Right atrium auricular region (tissue), 2 donors: ENCODE measurements at regions not wholly inside any gene's neighbourhood (a gene's known extent, or its start where the extent isn't known, plus 50 kb on each side); places are given as distances from the start of the nearest gene placed in this dataset.

Source experiments
- DNase-seq: peaks from one replicate; pipeline ENCODE4 v3.0.0-alpha.2; 2019; ENCODE audit warnings: low spot score
- H3K27ac ChIP-seq, 2 donors: fragments of 200-600 bp; sonication (generic); 1 replicate in 1 of 2; 2 replicates in 1 of 2; pipeline ENCODE4 v1.5.1; 2016 to 2019
- H3K27me3 ChIP-seq, 2 donors: fragments of 200-600 bp; sonication (generic); one replicate each; pipeline versions ENCODE4 v1.5.1 to v1.6.0; 2017 to 2019
- H3K36me3 ChIP-seq: fragments of 200-600 bp; sonication (generic); one replicate; pipeline ENCODE4 v1.5.1; 2016
- H3K4me1 ChIP-seq, 2 donors: fragments of 200-600 bp; sonication (generic); one replicate each; pipeline versions ENCODE4 v1.5.1 to v1.6.0; 2017 to 2019
- H3K4me3 ChIP-seq, 2 donors: fragments of 200-600 bp; sonication (generic); 1 replicate in 1 of 2; 2 replicates in 1 of 2; pipeline ENCODE4 v1.5.1; 2017 to 2019; ENCODE audit warnings: mild to moderate bottlenecking in 1 of 2, moderate library complexity in 1 of 2
- H3K9me3 ChIP-seq, 2 donors: fragments of 200-600 bp; sonication (generic); one replicate each; pipeline ENCODE4 v1.5.1; 2019
- TF ChIP-seq, protein P1 (sequence below), 2 donors: fragments of 200-600 bp; sonication (generic); IDR thresholded peaks; one replicate each; pipeline ENCODE4 v1.5.1; 2019; ENCODE audit warnings: antibody characterized with exemption in 2 of 2

GRCh38 chr9:79868567-79869189 is 296.9 kb downstream of the TLE4 start:
- Histone ChIP-seq H3K9me3 (no peaks in the 10 kb centered on the region), H3K4me1 (no peaks in the 10 kb centered on the region), H3K4me3 (no peak overlapping the region), H3K27ac (no peak overlapping the region), H3K36me3 (no peaks in the 10 kb centered on the region), H3K27me3 (no peaks in the 10 kb centered on the region)
- DNase-seq, result no peak
- TF ChIP-seq, protein P1, sequence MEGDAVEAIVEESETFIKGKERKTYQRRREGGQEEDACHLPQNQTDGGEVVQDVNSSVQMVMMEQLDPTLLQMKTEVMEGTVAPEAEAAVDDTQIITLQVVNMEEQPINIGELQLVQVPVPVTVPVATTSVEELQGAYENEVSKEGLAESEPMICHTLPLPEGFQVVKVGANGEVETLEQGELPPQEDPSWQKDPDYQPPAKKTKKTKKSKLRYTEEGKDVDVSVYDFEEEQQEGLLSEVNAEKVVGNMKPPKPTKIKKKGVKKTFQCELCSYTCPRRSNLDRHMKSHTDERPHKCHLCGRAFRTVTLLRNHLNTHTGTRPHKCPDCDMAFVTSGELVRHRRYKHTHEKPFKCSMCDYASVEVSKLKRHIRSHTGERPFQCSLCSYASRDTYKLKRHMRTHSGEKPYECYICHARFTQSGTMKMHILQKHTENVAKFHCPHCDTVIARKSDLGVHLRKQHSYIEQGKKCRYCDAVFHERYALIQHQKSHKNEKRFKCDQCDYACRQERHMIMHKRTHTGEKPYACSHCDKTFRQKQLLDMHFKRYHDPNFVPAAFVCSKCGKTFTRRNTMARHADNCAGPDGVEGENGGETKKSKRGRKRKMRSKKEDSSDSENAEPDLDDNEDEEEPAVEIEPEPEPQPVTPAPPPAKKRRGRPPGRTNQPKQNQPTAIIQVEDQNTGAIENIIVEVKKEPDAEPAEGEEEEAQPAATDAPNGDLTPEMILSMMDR (IDR thresholded peaks at IDR 0.05), result no peak

- DNase-seq, result no peak
- Histone ChIP-seq H3K9me3 (peaks cover 0 to 4% of the 10 kb centered on the region in 2 donors), H3K27ac (no peak overlapping the region), H3K27me3 (no peaks in the 10 kb centered on the region), H3K4me1 (no peaks in the 10 kb centered on the region), H3K36me3 (no peaks in the 10 kb centered on the region), H3K4me3 (no peak overlapping the region)
- TF ChIP-seq, protein P1 (IDR thresholded peaks at IDR 0.05), result no peak
Measured at GRCh38 chr9:79862921-79863890, 291.4 kb downstream of the TLE4 start.

DNA sequence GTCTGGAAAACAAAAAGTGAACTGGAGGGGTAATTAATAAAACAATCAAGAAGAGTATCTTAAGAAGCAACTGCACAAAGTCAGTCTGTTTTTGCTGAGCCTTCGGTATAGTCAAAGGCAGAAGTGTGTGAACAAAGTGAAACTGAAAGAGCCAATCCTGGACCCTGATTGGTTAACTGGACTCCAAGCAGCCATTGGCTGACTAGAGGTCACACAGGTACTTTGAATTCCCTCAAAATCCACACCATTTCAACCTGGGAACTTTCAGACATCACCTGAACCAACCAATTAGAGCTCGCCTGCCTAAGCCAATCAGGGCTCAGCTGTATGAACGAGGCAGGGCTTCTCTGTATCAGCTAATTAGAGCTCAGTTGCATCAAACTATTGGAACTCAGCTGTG is 286.7 kb downstream of the TLE4 start:
- no peaks in the 10 kb centered on the region for H3K4me1 ChIP-seq
- no peak overlapping the region for H3K27ac ChIP-seq
- DNase-seq, result no peak
- H3K9me3 ChIP-seq, result peaks cover 0 to 4% of the 10 kb centered on the region in 2 donors
- no peak overlapping the region for H3K4me3 ChIP-seq
- no peaks in the 10 kb centered on the region for H3K36me3 ChIP-seq
- TF ChIP-seq, protein P1 (IDR thresholded peaks at IDR 0.05), result no peak
- H3K27me3 ChIP-seq, result no peaks in the 10 kb centered on the region

DNA sequence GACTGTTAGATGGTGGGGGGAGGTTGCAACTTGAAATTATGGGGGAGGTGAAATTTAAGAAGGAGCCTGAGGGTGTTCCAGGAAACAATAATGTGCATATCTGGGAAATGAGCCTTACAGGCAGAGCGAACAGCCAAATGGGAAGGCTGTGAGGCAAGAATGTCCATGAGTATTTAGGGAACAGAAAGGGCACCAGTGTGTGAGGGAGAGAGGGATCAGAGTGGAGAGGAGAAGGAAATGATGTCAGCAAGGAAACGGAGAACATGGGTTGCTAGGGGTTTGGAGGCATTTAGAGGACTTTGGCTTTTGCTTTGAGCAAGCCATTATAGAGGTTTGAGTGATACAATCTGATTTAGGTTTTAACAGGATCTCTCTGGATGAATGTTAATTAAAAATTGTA is 285.4 kb downstream of the TLE4 start:
- peaks cover 0 to 3% of the 10 kb centered on the region in 2 donors for H3K9me3 ChIP-seq
- no peak overlapping the region for H3K4me3 ChIP-seq
- no peak overlapping the region for H3K27ac ChIP-seq
- TF ChIP-seq, protein P1 (IDR thresholded peaks at IDR 0.05), result no peak
- H3K4me1 ChIP-seq, result no peaks in the 10 kb centered on the region
- no peaks in the 10 kb centered on the region for H3K36me3 ChIP-seq
- DNase-seq, result no peak
- H3K27me3 ChIP-seq, result no peaks in the 10 kb centered on the region

DNA sequence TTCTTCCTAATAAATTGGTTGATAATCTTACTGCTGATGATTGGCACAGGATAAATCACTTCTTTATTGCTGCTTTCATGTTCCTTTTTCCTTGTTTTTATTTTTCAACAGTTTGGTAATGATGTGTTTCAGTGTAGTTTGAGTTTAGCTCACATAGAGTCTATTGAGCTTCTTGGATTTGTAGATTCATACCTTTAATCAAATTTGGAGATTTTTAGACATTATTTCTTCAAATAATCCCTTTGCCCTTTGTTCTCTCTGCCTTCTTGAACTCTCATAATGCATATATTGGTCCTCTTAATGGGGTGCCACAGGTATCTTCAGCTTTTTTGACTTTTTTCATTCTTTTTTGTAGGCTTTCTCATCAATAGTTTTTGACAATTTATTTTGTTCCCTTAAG is 275.3 kb downstream of the TLE4 start:
- H3K36me3 ChIP-seq, result no peaks in the 10 kb centered on the region
- no peak overlapping the region for H3K4me3 ChIP-seq
- TF ChIP-seq, protein P1 (IDR thresholded peaks at IDR 0.05), result no peak
- H3K9me3 ChIP-seq, result peaks cover 8 to 24% of the 10 kb centered on the region in 2 donors
- no peak overlapping the region for H3K27ac ChIP-seq
- DNase-seq, result no peak
- H3K27me3 ChIP-seq, result no peaks in the 10 kb centered on the region
- H3K4me1 ChIP-seq, result no peaks in the 10 kb centered on the region
